ENCODE measurements at regions not wholly inside any gene's neighbourhood (a gene's known extent, or its start where the extent isn't known, plus 50 kb on each side); places are given as distances from the start of the nearest gene placed in this dataset.
A peak's percentile ranks its signal among the peaks of the same experiment; 100 is the strongest.

DNA sequence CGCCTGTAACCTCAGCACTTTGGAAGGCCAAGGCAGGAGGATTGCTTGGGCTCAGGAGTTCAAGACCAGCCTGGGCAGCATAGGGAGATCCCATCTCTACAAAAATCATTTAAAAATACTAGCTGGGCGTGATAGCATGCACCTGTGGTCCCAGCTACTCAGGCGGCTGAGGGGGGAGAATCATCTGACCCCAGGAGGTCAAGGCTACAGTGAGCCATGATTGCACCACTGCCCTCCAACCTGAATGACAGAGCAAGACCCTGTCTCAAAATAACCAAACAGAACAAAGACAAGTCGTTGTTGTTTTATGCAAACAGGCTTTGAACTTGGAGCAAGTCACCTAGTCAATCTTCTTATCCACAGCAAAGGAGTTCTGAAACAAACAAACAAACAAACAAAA is 82.0 kb upstream of the AKAP13 start:
- intact Hi-C loops (cut with micrococcal nuclease), result loop anchor here (5.0 to 10.0 kb wide), 3 partner anchors 189 to 536 kb away; no protein-coding TSS in a partner anchor
- CTCF ChIA-PET, result interaction anchor here (1.0 to 3.0 kb wide), 5 partner anchors 8 to 207 kb away, joined by 4 to 10 read pairs (median 6); no protein-coding TSS in a partner anchor
- POLR2A ChIA-PET, result no interaction called here
- no peaks in the 10 kb centered on the region for H3K27me3 Mint-ChIP-seq
- H3K9me3 Mint-ChIP-seq, result no peaks in the 10 kb centered on the region
- H3K4me3 Mint-ChIP-seq, result no peak overlapping the region
- H3K4me1 Mint-ChIP-seq (ENCODE audit: low read depth), result peaks cover 12% of the 10 kb centered on the region
- DNase-seq, result no peak
- no peaks in the 10 kb centered on the region for H3K36me3 Mint-ChIP-seq
- no peak overlapping the region for H3K27ac Mint-ChIP-seq

DNA sequence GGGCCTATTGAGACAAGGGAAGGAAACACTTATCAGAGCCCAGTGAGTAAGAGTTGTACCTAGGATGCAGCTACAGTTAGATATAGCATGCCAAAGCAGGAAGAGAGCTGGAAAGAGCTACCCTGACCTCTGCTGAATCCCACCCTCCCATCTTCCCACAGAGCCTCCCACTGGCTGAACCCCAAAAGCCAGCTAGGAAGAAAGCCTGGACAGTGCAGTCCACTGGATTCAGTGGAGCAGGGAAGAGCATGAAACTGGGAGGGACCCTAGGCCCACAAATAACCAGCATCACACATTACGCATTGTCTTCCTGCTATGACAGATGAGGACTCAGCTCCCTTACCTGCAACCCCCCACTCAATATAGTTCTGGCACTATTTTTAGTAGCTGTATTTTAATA is 81.5 kb upstream of the AKAP13 start:
- H3K4me1 Mint-ChIP-seq (ENCODE audit: low read depth), result peaks cover 12% of the 10 kb centered on the region
- intact Hi-C loops (cut with micrococcal nuclease), result loop anchor here (5.0 to 10.0 kb wide), 3 partner anchors 188 to 536 kb away; no protein-coding TSS in a partner anchor
- no peaks in the 10 kb centered on the region for H3K27me3 Mint-ChIP-seq
- POLR2A ChIA-PET, result no interaction called here
- no peaks in the 10 kb centered on the region for H3K36me3 Mint-ChIP-seq
- no peak for DNase-seq
- CTCF ChIA-PET, result interaction anchor here (0.9 to 3.0 kb wide), 6 partner anchors 9 to 206 kb away, joined by 3 to 10 read pairs (median 5); no protein-coding TSS in a partner anchor
- H3K9me3 Mint-ChIP-seq, result no peaks in the 10 kb centered on the region
- H3K27ac Mint-ChIP-seq, result no peak overlapping the region
- no peak overlapping the region for H3K4me3 Mint-ChIP-seq

DNA sequence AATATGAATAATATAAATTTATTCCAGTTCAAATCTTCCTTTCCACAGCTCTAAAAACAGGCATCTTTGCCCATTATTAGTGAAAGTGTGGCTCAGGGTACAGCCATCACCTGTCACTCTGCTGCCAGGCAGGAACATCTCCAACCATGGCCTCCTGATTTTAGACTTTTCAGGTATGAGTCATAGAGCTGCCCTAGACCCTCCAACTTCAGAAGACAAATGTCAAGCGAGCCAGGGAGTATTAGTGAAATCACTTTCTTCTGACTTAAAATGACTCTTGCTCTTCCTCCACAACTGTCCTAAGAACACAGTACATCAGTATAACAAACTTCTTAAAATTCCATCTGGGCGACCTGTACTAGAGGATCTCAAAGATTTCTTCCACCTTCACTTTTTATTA is 78.1 kb upstream of the AKAP13 start:
- H3K4me3 Mint-ChIP-seq, result no peak overlapping the region
- no peaks in the 10 kb centered on the region for H3K9me3 Mint-ChIP-seq
- POLR2A ChIA-PET, result no interaction called here

DNA sequence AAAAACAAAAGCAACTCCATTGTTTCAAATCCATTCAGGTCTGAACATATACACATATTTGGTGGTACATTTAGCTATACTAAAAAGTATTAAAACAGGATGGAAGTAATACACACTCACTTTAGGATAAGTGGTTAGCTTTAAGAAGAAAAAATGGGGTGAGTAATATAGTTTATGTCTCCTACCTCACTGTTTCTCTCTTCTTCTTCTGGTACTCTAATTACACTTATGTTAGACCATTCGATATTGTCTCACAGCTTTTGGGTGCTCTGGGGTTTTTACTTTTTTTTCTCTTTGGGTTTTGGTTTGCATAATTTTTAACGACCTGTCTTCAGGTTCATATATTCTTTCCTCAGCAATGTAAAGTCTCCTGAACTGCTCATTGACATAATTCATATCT is 75.4 kb upstream of the AKAP13 start:
- intact Hi-C loops (cut with micrococcal nuclease), result no loop called here
- ChIA-PET POLR2A (no interaction called here), CTCF (no interaction called here)
- Mint-ChIP-seq H3K4me3 (no peak overlapping the region), H3K9me3 (no peaks in the 10 kb centered on the region), H3K27me3 (no peaks in the 10 kb centered on the region), H3K27ac (no peak overlapping the region), H3K36me3 (no peaks in the 10 kb centered on the region), H3K4me1 (ENCODE audit: low read depth) (peaks cover 12% of the 10 kb centered on the region)
- DNase-seq, result no peak

More for the DNA sequence above, 78.1 kb upstream of the AKAP13 start:
- Mint-ChIP-seq H3K27ac (no peak overlapping the region), H3K4me1 (ENCODE audit: low read depth) (peaks cover under 1% of the 10 kb centered on the region), H3K27me3 (no peaks in the 10 kb centered on the region), H3K36me3 (no peaks in the 10 kb centered on the region)
- CTCF ChIA-PET, result interaction anchor here (0.8 to 2.2 kb wide), 4 partner anchors 11 to 28 kb away, joined by 3 to 6 read pairs (median 3); no protein-coding TSS in a partner anchor
- intact Hi-C loops (cut with micrococcal nuclease), result no loop called here
- no peak for DNase-seq

DNA sequence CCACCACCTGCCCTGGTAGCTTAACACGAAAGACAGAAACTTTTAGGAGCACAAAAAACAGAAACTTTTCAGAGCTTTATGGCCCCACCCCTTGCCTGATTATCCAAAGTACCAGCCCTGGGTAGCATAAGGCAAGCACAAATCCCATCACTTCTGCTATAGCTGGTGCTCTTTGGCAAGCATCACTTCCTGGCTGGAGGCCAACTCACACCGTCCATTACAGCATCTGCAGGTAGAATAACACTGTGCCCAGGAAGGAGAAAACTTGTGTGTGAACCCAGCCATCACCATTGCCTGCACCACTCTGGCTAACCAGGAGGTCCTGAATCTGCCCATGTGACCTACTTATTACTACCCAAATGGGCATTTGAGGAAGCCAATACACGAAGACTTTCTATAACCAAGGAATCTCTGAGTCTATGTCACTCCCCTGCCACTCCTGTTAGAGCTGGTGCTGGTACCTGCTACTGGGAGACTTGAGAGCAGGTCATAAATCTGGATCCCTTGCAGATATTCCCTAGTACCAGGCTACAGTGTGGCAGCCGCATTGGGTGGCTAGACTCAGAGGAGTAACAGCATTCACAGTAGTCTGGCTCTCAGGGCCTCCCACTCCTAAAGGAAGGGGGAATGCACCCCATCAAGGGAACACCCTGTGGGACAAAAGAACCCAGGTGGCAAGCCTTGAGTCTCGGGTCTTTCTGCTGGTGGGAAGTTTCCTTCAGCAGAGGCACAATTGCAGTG is 73.3 kb upstream of the AKAP13 start:
- intact Hi-C loops (cut with micrococcal nuclease), result no loop called here
- no peaks in the 10 kb centered on the region for H3K9me3 Mint-ChIP-seq
- H3K27ac Mint-ChIP-seq, result no peak overlapping the region
- no peak for DNase-seq
- no peaks in the 10 kb centered on the region for H3K27me3 Mint-ChIP-seq
- ChIA-PET CTCF (interaction anchor here (3.5 kb wide), 1 partner anchor 10 kb away, joined by 11 read pairs; no protein-coding TSS in a partner anchor), POLR2A (no interaction called here)
- no peaks in the 10 kb centered on the region for H3K36me3 Mint-ChIP-seq
- no peak overlapping the region for H3K4me3 Mint-ChIP-seq
- H3K4me1 Mint-ChIP-seq (ENCODE audit: low read depth), result peaks cover 12% of the 10 kb centered on the region

DNA sequence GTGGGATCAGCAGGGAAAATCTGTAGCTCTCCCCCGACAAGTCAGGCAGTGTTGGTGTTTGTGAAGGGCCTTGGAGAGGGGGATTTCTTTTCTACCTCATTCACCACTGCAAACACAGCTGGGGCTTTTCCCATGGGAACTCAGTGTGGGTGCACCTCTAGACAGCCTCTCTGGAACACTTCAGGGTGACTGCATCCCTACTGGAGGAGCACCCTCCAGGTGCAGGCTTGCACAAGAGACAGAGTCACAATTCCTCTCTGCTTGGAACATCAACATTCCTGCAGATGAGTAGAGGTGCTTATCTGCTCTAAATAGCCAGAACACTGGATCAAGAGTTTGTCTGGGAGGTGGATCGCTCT is 72.7 kb upstream of the AKAP13 start:
- intact Hi-C loops (cut with micrococcal nuclease), result no loop called here
- Mint-ChIP-seq H3K4me1 (ENCODE audit: low read depth) (peaks cover 17% of the 10 kb centered on the region), H3K4me3 (no peak overlapping the region), H3K27me3 (no peaks in the 10 kb centered on the region), H3K27ac (no peak overlapping the region), H3K9me3 (no peaks in the 10 kb centered on the region), H3K36me3 (no peaks in the 10 kb centered on the region)
- ChIA-PET CTCF (interaction anchor here (3.5 kb wide), 1 partner anchor 11 kb away, joined by 11 read pairs; no protein-coding TSS in a partner anchor), POLR2A (no interaction called here)
- no peak for DNase-seq

DNA sequence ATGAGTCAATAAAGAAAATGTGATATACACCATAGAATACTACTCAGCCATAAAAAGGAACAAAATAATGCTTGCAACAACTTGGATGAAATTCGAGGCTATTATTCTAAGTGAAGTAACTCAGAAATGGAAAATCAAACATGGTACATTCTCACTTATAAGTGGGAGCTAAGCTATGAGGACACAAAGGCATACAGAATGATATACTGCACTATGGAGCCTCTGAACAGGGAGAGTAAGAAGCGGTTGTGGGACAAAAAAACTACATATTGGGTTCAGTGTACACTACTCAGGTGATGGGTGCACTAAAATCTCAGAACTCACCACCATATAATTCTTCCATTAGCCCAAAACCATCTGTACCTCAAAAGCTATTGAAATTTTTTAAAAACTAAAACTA is 68.8 kb upstream of the AKAP13 start:
- Mint-ChIP-seq H3K4me1 (ENCODE audit: low read depth) (peaks cover 51% of the 10 kb centered on the region), H3K27me3 (no peaks in the 10 kb centered on the region), H3K9me3 (no peaks in the 10 kb centered on the region), H3K4me3 (no peak overlapping the region), H3K27ac (no peak overlapping the region), H3K36me3 (no peaks in the 10 kb centered on the region)
- intact Hi-C loops (cut with micrococcal nuclease), result no loop called here
- ChIA-PET POLR2A (interaction anchor here (0.6 kb wide), 1 partner anchor 20 kb away, joined by 3 read pairs; no protein-coding TSS in a partner anchor), CTCF (interaction anchor here (1.0 to 2.2 kb wide), 4 partner anchors 15 to 192 kb away, joined by 3 to 8 read pairs (median 6); no protein-coding TSS in a partner anchor)
- DNase-seq, result no peak

DNA sequence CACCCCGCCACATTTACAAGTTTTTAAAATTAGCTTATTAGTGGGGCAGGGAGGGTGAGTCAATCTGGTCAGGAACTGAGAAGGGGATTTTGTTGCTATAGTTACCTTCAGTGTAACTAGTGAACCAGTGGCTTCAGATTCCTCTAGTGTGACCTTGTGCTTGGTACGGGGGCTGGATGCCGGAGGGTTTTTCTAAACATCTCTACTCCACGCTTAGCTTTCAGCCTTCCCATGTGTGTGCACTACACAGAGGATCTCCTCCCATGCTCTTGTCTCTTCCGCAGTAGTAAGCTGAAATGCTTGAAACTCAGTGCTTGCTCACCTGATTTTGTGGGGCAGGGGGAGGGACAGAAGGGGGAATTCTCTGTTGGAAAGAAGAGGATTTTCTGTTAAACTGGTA is 67.9 kb upstream of the AKAP13 start:
- intact Hi-C loops (cut with micrococcal nuclease), result no loop called here
- Mint-ChIP-seq H3K4me1 (ENCODE audit: low read depth) (peaks cover 58% of the 10 kb centered on the region), H3K27ac (peak overlapping the region; percentile 60), H3K4me3 (no peak overlapping the region), H3K36me3 (no peaks in the 10 kb centered on the region), H3K27me3 (no peaks in the 10 kb centered on the region), H3K9me3 (no peaks in the 10 kb centered on the region)
- CTCF ChIA-PET, result interaction anchor here (1.0 to 2.2 kb wide), 6 partner anchors 16 to 191 kb away, joined by 3 to 8 read pairs (median 5); no protein-coding TSS in a partner anchor
- no peak for DNase-seq
- POLR2A ChIA-PET, result interaction anchor here (0.6 kb wide), 1 partner anchor 19 kb away, joined by 3 read pairs; no protein-coding TSS in a partner anchor

DNA sequence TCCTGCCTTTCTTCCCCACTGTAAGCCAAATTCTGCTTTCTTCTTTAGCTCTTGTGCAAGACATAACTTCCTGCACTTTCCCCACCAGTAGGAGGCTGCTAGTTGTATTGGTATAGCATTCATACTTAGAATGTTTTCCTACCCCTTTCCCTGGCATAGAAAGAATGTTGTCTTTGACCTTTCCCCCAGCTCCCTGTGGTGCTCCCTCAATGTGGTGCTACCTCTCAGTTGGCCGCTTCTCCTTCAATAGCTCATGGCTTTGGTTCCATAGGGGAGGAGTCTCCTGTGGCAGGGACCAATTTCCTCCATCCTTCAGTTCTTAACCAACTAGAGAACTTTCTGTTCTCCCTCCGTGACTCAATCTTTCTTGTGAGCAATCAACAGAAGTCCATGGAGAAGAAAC is 67.5 kb upstream of the AKAP13 start:
- peaks cover 61% of the 10 kb centered on the region for H3K4me1 Mint-ChIP-seq (ENCODE audit: low read depth)
- H3K4me3 Mint-ChIP-seq, result no peak overlapping the region
- no peak overlapping the region for H3K27ac Mint-ChIP-seq
- no peaks in the 10 kb centered on the region for H3K9me3 Mint-ChIP-seq
- H3K36me3 Mint-ChIP-seq, result no peaks in the 10 kb centered on the region
- ChIA-PET CTCF (interaction anchor here (0.9 to 2.2 kb wide), 7 partner anchors 11 to 101 kb away, joined by 3 to 8 read pairs (median 6); no protein-coding TSS in a partner anchor), POLR2A (interaction anchor here (1.1 kb wide), 1 partner anchor 17 kb away, joined by 3 read pairs; no protein-coding TSS in a partner anchor)
- H3K27me3 Mint-ChIP-seq, result no peaks in the 10 kb centered on the region
- DNase-seq, result no peak
- intact Hi-C loops (cut with micrococcal nuclease), result no loop called here

DNA sequence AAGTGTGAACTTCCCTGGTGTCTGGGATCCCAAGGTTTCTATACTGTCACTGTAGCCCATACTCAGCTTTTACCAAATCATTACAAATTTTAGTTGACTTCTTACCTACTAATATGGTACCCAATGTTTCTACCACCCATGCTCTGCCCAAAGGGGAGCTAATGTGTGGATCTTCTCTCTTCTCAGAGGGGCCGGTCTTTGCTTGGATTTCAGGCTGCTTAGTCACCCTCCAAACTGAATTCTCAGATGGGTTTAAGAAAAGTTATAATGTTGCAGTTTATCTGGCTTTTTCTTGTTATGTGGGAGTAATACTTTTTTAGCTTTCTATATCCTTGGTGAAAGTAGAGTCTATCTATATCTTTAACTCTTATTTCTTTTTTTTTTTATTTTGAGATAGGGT is 67.1 kb upstream of the AKAP13 start:
- intact Hi-C loops (cut with micrococcal nuclease), result no loop called here
- H3K27me3 Mint-ChIP-seq, result no peaks in the 10 kb centered on the region
- no peaks in the 10 kb centered on the region for H3K36me3 Mint-ChIP-seq
- POLR2A ChIA-PET, result interaction anchor here (1.1 kb wide), 1 partner anchor 17 kb away, joined by 3 read pairs; no protein-coding TSS in a partner anchor
- H3K9me3 Mint-ChIP-seq, result no peaks in the 10 kb centered on the region
- no peak for DNase-seq
- H3K4me1 Mint-ChIP-seq (ENCODE audit: low read depth), result peaks cover 63% of the 10 kb centered on the region
- no peak overlapping the region for H3K4me3 Mint-ChIP-seq
- no peak overlapping the region for H3K27ac Mint-ChIP-seq
- CTCF ChIA-PET, result interaction anchor here (0.9 to 2.2 kb wide), 6 partner anchors 11 to 99 kb away, joined by 3 to 8 read pairs (median 6); no protein-coding TSS in a partner anchor

DNA sequence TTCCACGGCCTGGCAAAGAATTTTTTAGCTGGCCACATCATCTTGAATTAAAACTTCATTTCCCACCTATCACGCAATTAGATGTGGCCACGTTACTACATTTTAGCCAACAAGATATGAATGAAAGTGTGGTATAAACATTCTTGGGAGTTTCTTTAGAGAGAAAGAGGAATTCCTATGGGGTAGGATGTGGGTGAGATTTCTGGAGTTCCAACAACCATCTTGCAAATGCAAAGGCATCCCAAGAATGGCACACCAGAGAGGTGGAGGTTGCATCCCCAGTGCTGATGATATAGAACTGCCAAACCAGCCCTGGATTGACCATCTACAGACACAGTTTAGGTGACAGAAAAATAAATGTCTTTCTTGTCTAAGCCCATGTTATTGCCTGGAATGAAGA is 66.3 kb upstream of the AKAP13 start:
- Mint-ChIP-seq H3K4me3 (peak overlapping the region; percentile 34), H3K36me3 (no peaks in the 10 kb centered on the region), H3K9me3 (no peaks in the 10 kb centered on the region), H3K27me3 (no peaks in the 10 kb centered on the region), H3K27ac (no peak overlapping the region), H3K4me1 (ENCODE audit: low read depth) (peaks cover 62% of the 10 kb centered on the region)
- ChIA-PET CTCF (interaction anchor here (0.7 to 2.2 kb wide), 5 partner anchors 12 to 214 kb away, joined by 3 to 8 read pairs (median 6); no protein-coding TSS in a partner anchor), POLR2A (interaction anchor here (0.7 kb wide), 1 partner anchor 1923 kb away, joined by 3 read pairs; no protein-coding TSS in a partner anchor)
- intact Hi-C loops (cut with micrococcal nuclease), result no loop called here
- no peak for DNase-seq

DNA sequence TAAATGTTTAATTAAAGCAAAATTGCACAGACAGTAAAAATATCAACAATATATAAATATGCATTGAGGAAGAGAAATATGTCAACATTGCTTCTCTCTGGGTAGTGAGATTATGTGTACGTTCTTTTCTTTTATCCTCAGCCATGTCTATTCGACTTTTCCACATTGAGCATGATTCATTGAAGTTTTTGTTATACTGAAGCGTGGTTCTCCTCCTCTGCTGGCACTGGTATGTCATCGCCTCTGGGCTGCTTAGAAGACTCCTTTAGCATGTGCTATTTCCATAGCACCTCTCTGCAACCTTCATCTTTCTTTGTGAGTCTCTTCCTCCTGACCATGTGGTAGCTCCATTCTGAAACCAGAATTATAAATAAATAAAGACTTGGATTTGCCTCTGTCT is 65.8 kb upstream of the AKAP13 start:
- intact Hi-C loops (cut with micrococcal nuclease), result loop anchor here (5.0 kb wide), 2 partner anchors 268 to 393 kb away; no protein-coding TSS in a partner anchor
- no peaks in the 10 kb centered on the region for H3K9me3 Mint-ChIP-seq
- no peaks in the 10 kb centered on the region for H3K36me3 Mint-ChIP-seq
- H3K4me1 Mint-ChIP-seq (ENCODE audit: low read depth), result peaks cover 59% of the 10 kb centered on the region
- H3K4me3 Mint-ChIP-seq, result no peak overlapping the region
- H3K27ac Mint-ChIP-seq, result no peak overlapping the region
- no peaks in the 10 kb centered on the region for H3K27me3 Mint-ChIP-seq
- DNase-seq, result peak; percentile 17
- POLR2A ChIA-PET, result no interaction called here
- CTCF ChIA-PET, result interaction anchor here (0.7 to 1.6 kb wide), 3 partner anchors 13 to 214 kb away, joined by 3 to 6 read pairs (median 4); no protein-coding TSS in a partner anchor
